MCF 10A (cell line): ENCODE measurements at regions not wholly inside any gene's neighbourhood (a gene's known extent, or its start where the extent isn't known, plus 50 kb on each side); places are given as distances from the start of the nearest gene placed in this dataset.

ENCODE experiments used
- BruUV-seq: library from RNA; stranded (reverse); fragments of 400-500 nt; replicated peaks from 2 replicates; lab custom pipeline; 2021; lab: Mats Ljungman, UMichigan
- CTCF ChIA-PET: fragments of 300-600 bp; sonication (Branson Sonifier 250); formaldehyde crosslinking; extraction: SDS; loops from one replicate; lab custom pipeline; 2021; ENCODE audit warnings: antibody characterized with exemption, inconsistent platforms; lab: Yijun Ruan, JAX
- POLR2A ChIA-PET: fragments of 300-600, 350-650 bp; sonication (Branson Sonifier 250); formaldehyde crosslinking; extraction: SDS; loops from one replicate; lab custom pipeline; 2020; ENCODE audit warnings: antibody characterized with exemption, inconsistent platforms; lab: Yijun Ruan, JAX
- DNase-seq: peaks from one replicate; pipeline ENCODE4 v3.0.0-alpha.2; 2018; ENCODE audit not compliant: unreplicated experiment
- H3K27ac Mint-ChIP-seq: one replicate; pipeline ENCODE4 v1.8.0; 2022; ENCODE audit warnings: mild to moderate bottlenecking, low read depth, mixed read lengths; ENCODE audit not compliant: unreplicated experiment
- H3K27me3 Mint-ChIP-seq: one replicate; pipeline ENCODE4 v1.8.0; 2022; ENCODE audit warnings: mixed read lengths; ENCODE audit not compliant: insufficient read depth, unreplicated experiment
- H3K36me3 Mint-ChIP-seq: one replicate; pipeline ENCODE4 v1.8.0; 2022; ENCODE audit warnings: mild to moderate bottlenecking, moderate library complexity, mixed read lengths; ENCODE audit not compliant: insufficient read depth, unreplicated experiment
- H3K4me1 Mint-ChIP-seq: one replicate; pipeline ENCODE4 v1.8.0; 2022; ENCODE audit warnings: mixed read lengths; ENCODE audit not compliant: insufficient read depth, unreplicated experiment
- H3K4me3 Mint-ChIP-seq: one replicate; pipeline ENCODE4 v1.8.0; 2022; ENCODE audit warnings: mild to moderate bottlenecking, moderate library complexity, mixed read lengths; ENCODE audit not compliant: unreplicated experiment
- H3K9me3 Mint-ChIP-seq: one replicate; pipeline ENCODE4 v1.8.0; 2022; ENCODE audit warnings: mixed read lengths; ENCODE audit not compliant: unreplicated experiment
- intact Hi-C: fragments of 100-400 bp; cut with micrococcal nuclease; formaldehyde crosslinking; loops from 2 replicates; pipeline ENCODE4 v1.14.1; 2022
- TF ChIP-seq, protein P1 (sequence below): fragments of 200-600 bp; IDR thresholded peaks from one replicate; pipeline ENCODE4 v1.8.0; 2022; ENCODE audit warnings: antibody characterized with exemption, mild to moderate bottlenecking; ENCODE audit not compliant: unreplicated experiment

DNA sequence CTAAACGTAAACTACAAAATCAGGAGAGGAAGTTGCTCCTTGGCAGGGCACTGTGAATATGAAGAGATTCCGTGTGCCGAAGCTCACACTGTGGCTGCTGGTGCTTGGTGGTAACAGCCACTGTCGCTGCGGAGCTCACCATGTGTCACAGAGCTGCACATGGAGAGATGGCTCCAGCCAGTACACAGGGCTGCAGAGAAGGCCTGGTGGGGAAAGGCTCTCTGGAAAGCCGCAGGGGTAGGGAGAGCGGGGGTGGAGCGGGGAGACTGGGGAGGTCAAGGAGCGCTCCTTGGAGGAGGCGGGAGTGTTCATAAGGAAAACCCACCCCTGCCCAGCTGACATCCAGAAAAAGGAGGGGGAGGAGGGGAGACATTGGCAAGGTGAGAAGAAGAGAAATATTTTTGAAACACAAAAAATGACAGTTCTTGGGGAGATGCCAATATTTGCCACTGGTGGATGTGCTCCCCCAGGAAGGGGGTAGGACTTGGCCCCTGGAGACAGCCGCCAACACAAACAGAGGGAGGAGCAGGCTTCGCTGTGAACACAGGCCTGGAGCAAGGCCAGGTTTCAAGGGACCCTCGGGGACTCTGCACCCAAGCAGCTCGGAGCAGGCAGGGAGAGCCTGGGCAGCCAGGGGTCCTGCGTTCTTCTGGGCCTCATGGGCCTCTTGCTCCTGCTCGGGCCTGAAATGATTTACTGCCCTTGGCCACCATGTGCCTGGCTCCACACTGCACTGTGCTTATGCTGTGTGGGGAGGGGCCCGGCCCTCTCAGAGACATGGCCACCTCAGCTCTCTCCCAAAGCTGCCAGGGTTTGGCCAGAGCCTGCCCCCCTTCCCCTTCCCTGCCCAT is 102.6 kb upstream of the GLI2 start:
- no peak for DNase-seq
- Mint-ChIP-seq H3K27ac (peak overlapping the region; percentile 25), H3K9me3 (peaks cover 8% of the 10 kb centered on the region), H3K27me3 (no peaks in the 10 kb centered on the region), H3K4me1 (peaks cover 5% of the 10 kb centered on the region), H3K4me3 (no peak overlapping the region), H3K36me3 (no peaks in the 10 kb centered on the region)
- POLR2A ChIA-PET, result interaction anchor here (0.5 kb wide), 1 partner anchor 34 kb away, joined by 3 read pairs; no protein-coding TSS in a partner anchor
- BruUV-seq, result no TSS peak
- TF ChIP-seq, protein P1, sequence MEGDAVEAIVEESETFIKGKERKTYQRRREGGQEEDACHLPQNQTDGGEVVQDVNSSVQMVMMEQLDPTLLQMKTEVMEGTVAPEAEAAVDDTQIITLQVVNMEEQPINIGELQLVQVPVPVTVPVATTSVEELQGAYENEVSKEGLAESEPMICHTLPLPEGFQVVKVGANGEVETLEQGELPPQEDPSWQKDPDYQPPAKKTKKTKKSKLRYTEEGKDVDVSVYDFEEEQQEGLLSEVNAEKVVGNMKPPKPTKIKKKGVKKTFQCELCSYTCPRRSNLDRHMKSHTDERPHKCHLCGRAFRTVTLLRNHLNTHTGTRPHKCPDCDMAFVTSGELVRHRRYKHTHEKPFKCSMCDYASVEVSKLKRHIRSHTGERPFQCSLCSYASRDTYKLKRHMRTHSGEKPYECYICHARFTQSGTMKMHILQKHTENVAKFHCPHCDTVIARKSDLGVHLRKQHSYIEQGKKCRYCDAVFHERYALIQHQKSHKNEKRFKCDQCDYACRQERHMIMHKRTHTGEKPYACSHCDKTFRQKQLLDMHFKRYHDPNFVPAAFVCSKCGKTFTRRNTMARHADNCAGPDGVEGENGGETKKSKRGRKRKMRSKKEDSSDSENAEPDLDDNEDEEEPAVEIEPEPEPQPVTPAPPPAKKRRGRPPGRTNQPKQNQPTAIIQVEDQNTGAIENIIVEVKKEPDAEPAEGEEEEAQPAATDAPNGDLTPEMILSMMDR, result no peak
- CTCF ChIA-PET, result no interaction called here
- intact Hi-C loops, result no loop called here

DNA sequence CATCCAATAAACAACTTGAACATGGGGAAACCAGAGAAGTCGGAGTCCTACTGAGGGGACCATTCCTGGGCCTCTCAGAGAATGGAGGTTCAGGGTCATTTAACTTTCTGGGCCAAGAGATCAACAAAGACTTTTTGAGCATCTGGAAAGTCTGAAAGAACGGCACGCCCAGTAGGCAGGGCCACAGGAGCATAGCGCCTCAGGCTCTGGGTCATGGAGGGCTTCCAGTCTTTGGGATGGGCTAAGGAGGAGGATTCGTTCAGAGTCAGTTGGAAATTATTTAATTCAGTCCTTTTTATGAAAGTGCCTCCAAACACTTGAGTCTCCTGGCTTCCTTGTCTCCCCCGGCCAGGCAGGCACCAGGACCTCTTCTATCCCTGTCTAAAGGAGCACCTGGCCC is 101.1 kb upstream of the GLI2 start:
- Mint-ChIP-seq H3K4me3 (no peak overlapping the region), H3K9me3 (no peaks in the 10 kb centered on the region), H3K4me1 (peaks cover 5% of the 10 kb centered on the region), H3K27ac (no peak overlapping the region), H3K36me3 (no peaks in the 10 kb centered on the region), H3K27me3 (no peaks in the 10 kb centered on the region)
- ChIA-PET POLR2A (no interaction called here), CTCF (no interaction called here)
- no peak for DNase-seq
- BruUV-seq, result no TSS peak
- TF ChIP-seq, protein P1, result no peak
- intact Hi-C loops, result no loop called here

DNA sequence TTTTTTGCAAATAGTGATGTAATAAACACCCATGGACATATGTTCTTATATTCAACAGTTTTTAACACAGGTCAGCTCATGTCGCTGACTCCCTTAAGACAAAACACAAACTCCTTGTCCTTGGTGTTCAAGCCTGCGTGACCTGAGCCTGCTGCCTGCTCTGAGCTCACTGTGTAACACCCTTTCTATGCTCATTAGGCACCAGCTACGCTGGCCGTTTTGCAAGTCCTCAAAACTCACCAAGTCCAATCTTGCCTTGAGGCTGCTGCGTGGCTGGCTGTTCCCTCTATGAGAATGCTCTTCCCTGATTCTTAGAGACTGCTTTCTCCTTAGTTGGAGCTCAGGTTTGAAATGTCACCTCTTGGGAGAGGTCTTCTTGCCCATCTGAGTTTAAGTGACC is 100.5 kb upstream of the GLI2 start:
- no TSS peak for BruUV-seq
- CTCF ChIA-PET, result interaction anchor here (0.7 to 0.8 kb wide), 2 partner anchors 11 to 303 kb away, joined by 3 read pairs; no protein-coding TSS in a partner anchor
- TF ChIP-seq, protein P1, result no peak
- POLR2A ChIA-PET, result interaction anchor here (1.0 kb wide), 2 partner anchors 14 to 460 kb away, joined by 3 to 4 read pairs; no protein-coding TSS in a partner anchor
- no peaks in the 10 kb centered on the region for H3K36me3 Mint-ChIP-seq
- no peaks in the 10 kb centered on the region for H3K9me3 Mint-ChIP-seq
- H3K27ac Mint-ChIP-seq, result no peak overlapping the region
- intact Hi-C loops, result no loop called here
- no peak for DNase-seq
- no peak overlapping the region for H3K4me3 Mint-ChIP-seq
- H3K4me1 Mint-ChIP-seq, result peaks cover 5% of the 10 kb centered on the region
- no peaks in the 10 kb centered on the region for H3K27me3 Mint-ChIP-seq

DNA sequence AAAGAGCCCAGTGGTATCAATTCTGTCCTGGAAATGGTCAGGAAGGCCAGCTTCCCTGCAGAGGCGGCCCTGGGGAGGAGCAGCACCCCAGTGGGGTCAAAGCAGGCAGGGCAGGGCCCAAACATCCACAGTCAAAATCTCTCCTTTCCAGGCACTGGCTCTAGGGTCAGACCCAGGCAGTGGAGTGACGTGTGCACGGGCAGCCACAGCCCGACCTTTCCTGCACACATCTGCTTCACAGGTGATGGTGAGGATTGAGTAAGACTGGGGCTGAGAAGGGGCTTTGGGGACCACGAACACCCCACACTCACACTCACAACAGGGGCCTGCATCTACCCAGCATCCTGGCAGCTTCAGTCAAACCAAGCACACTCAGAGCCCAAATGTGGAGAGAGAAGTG is 97.8 kb upstream of the GLI2 start:
- Mint-ChIP-seq H3K4me3 (no peak overlapping the region), H3K36me3 (no peaks in the 10 kb centered on the region), H3K4me1 (no peaks in the 10 kb centered on the region), H3K27me3 (no peaks in the 10 kb centered on the region), H3K27ac (no peak overlapping the region), H3K9me3 (peaks cover 5% of the 10 kb centered on the region)
- intact Hi-C loops, result no loop called here
- ChIA-PET POLR2A (interaction anchor here (0.6 kb wide), 1 partner anchor 1437 kb away, joined by 3 read pairs; no protein-coding TSS in a partner anchor), CTCF (no interaction called here)
- no TSS peak for BruUV-seq
- DNase-seq, result no peak
- TF ChIP-seq, protein P1, result no peak
